Colonic mucosa (tissue), 4 donors: ENCODE measurements at regions not wholly inside any gene's neighbourhood (a gene's known extent, or its start where the extent isn't known, plus 50 kb on each side); places are given as distances from the start of the nearest gene placed in this dataset.

Experiments
- DNase-seq: peaks from one replicate; pipeline ENCODE4 v3.0.0-alpha.2; 2020
- H3K27ac ChIP-seq: fragments of 200-600 bp; one replicate; pipeline ENCODE4 v1.8.0; 2021
- H3K27me3 ChIP-seq: fragments of 200-600 bp; one replicate; pipeline ENCODE4 v1.8.0; 2021
- H3K36me3 ChIP-seq: fragments of 200-600 bp; one replicate; pipeline ENCODE4 v1.8.0; 2021
- H3K4me1 ChIP-seq: fragments of 200-600 bp; one replicate; pipeline ENCODE4 v1.8.0; 2021; ENCODE audit warnings: mild to moderate bottlenecking
- H3K4me3 ChIP-seq: fragments of 200-600 bp; one replicate; pipeline ENCODE4 v1.8.0; 2021
- H3K9ac ChIP-seq, 2 donors: one replicate each; pipeline ENCODE4 v1.7.0; 2013; ENCODE audit warnings: control low read depth in 2 of 2, low read depth in 2 of 2, low read length in 2 of 2
- H3K9me3 ChIP-seq: fragments of 200-600 bp; one replicate; pipeline ENCODE4 v1.8.0; 2021
- CTCF ChIP-seq: fragments of 200-600 bp; IDR thresholded peaks from one replicate; pipeline ENCODE4 v1.8.0; 2022; ENCODE audit warnings: antibody characterized with exemption, mild to moderate bottlenecking
- intact Hi-C: fragments of 100-400 bp; cut with DNase I; formaldehyde crosslinking; loops from one replicate; pipeline ENCODE4 v1.14.1; 2022
- donor health status: healthy.
- donor health status: DM: no; HTN: no; CAD: no.
- donor health status: DM: no; HTN: no; CAD: no.

GRCh38 chr11:28649922-28650321 lies 541.7 kb downstream of the METTL15 start:
- intact Hi-C loops = no loop called here
- Histone ChIP-seq H3K4me1 (no peaks in the 10 kb centered on the region), H3K27me3 (no peaks in the 10 kb centered on the region), H3K27ac (no peak overlapping the region), H3K9ac (no peak overlapping the region), H3K36me3 (no peaks in the 10 kb centered on the region), H3K9me3 (no peaks in the 10 kb centered on the region), H3K4me3 (no peak overlapping the region)
- DNase-seq = no peak
- TF ChIP-seq CTCF = no peak

- no peak overlapping the region for H3K4me3 ChIP-seq
- TF ChIP-seq CTCF = no peak
- no peak overlapping the region for H3K27ac ChIP-seq
- no peaks in the 10 kb centered on the region for H3K36me3 ChIP-seq
- H3K4me1 ChIP-seq = no peaks in the 10 kb centered on the region
- no peak for DNase-seq
- no peak overlapping the region for H3K9ac ChIP-seq
- H3K27me3 ChIP-seq = no peaks in the 10 kb centered on the region
- H3K9me3 ChIP-seq = no peaks in the 10 kb centered on the region
- intact Hi-C loops = no loop called here
Measured at GRCh38 chr11:28636566-28636965, 528.4 kb downstream of the METTL15 start.

DNA sequence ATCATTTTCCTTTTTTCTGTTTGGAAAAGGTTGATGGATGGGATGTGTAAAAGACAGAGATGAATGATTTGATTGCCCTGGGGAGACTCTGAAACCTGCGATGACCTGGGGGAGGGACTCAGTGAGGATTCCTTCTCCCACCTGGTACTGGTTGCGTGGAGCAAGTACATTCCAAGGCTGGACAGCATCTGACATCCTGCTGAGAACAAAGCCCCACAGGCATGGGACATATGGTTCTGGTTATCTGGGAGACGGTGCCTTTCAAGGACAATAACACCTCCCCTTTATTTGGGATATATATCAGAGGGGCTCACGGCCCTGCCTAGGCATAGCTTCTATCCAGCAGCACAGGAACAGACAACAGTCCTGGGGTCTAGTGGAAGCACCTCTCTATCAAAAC lies 527.8 kb downstream of the METTL15 start:
- TF ChIP-seq CTCF = no peak
- intact Hi-C loops = no loop called here

DNA sequence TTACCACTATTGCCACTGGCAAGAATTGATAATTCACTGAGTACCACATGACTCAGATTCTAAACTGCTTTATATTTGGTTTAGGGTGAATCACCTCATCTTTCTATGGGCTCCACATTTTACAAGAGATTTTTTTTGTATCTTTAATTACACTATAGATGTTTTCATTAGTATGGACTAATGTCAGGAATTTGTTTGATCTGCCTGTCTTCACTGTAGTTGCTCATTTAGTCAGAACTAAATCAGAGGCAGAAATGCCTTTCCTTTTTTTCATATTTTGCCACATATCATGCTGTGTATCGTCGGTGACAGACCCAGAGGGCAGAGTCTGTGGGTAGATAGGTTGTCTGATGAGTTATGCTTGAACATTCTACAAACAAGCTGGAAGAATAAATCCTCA lies 524.1 kb downstream of the METTL15 start:
- H3K4me3 ChIP-seq = no peak overlapping the region
- no peak for TF ChIP-seq CTCF
- H3K9me3 ChIP-seq = no peaks in the 10 kb centered on the region
- H3K9ac ChIP-seq = no peak overlapping the region
- no peaks in the 10 kb centered on the region for H3K4me1 ChIP-seq
- no peak for DNase-seq
- no peak overlapping the region for H3K27ac ChIP-seq
- intact Hi-C loops = no loop called here
- H3K36me3 ChIP-seq = no peaks in the 10 kb centered on the region
- H3K27me3 ChIP-seq = no peaks in the 10 kb centered on the region

More for the DNA sequence above, 527.8 kb downstream of the METTL15 start:
- Histone ChIP-seq H3K4me1 (no peaks in the 10 kb centered on the region), H3K27me3 (no peaks in the 10 kb centered on the region), H3K9me3 (no peaks in the 10 kb centered on the region), H3K27ac (no peak overlapping the region), H3K36me3 (no peaks in the 10 kb centered on the region), H3K4me3 (no peak overlapping the region), H3K9ac (no peak overlapping the region)
- no peak for DNase-seq

DNA sequence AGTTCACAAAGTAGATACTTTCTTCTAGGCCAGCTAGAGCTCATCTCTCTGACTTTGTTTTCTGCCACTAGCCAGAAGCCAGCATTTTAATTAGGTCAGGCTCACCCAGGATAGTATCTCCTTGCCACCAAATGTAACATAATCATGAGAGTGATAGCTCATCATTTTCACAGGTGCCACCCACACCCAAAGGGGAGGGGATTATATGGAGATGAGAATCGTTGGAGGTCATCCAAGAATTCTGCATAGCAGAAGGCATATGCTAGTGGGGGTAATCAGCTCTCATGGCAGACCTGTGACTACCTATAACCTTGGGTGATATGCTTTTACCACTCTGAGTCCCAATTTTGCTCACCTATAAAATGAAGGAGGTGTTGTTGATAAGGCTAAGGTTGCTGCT lies 523.0 kb downstream of the METTL15 start:
- H3K36me3 ChIP-seq = no peaks in the 10 kb centered on the region
- H3K27me3 ChIP-seq = no peaks in the 10 kb centered on the region
- no peak overlapping the region for H3K9ac ChIP-seq
- intact Hi-C loops = no loop called here
- H3K9me3 ChIP-seq = no peaks in the 10 kb centered on the region
- H3K4me1 ChIP-seq = no peaks in the 10 kb centered on the region
- no peak overlapping the region for H3K4me3 ChIP-seq
- no peak for DNase-seq
- no peak overlapping the region for H3K27ac ChIP-seq
- no peak for TF ChIP-seq CTCF

DNA sequence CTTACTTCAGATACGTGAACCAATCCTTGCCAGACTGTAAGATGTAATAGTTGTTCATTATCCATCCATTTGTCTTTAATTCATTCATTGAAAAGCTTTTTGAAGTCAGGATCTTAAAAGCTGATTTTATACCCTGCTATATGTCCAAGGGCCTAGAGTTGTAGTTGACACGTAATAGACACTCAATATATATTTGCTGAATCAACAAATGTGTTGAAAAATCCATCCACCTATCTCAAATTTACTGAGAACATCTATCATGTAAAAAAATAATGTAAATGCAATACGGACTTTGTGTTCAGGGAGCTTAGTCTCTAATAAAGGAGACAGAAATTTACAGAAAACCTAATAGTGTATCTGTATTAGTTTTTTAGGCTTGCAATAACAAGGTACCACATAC lies 521.0 kb downstream of the METTL15 start:
- Histone ChIP-seq H3K36me3 (no peaks in the 10 kb centered on the region), H3K4me1 (no peaks in the 10 kb centered on the region), H3K9me3 (no peaks in the 10 kb centered on the region), H3K27me3 (no peaks in the 10 kb centered on the region), H3K4me3 (no peak overlapping the region), H3K27ac (no peak overlapping the region), H3K9ac (no peak overlapping the region)
- DNase-seq = no peak
- TF ChIP-seq CTCF = no peak
- intact Hi-C loops = no loop called here
